GM18861 (cell line): ENCODE measurements at regions not wholly inside any gene's neighbourhood (a gene's known extent, or its start where the extent isn't known, plus 50 kb on each side); places are given as distances from the start of the nearest gene placed in this dataset.

Source experiments
- ATAC-seq: cut with Tn5 transposase; IDR thresholded peaks from one replicate; pipeline ENCODE4 v1.9.1; 2021; ENCODE audit not compliant: unreplicated experiment

DNA sequence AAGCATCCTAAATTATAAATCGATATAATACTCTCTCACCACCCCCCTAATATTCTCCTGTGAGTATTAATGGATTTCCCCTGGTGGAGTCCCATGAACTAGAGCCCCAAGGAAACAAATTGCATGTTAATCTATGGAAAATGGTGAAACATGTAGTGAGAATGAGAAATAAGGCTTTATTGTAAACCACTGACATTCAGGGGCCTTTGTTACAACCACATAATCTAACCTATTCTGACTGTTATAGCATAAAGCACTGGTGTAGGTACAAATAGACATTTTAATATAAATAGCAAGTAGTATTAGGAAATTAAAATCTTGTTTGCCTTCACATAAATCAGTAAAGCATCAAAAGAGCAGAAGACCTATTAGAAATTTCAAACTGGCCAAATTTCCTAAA lies 65.3 kb upstream of the TLK1 start:
- ATAC-seq, result no peak

- no peak for ATAC-seq
Observed at GRCh38 chr2:171225302-171225980, 64.7 kb upstream of the TLK1 start.

- no peak for ATAC-seq
Observed at GRCh38 chr2:171217330-171217729, 56.6 kb upstream of the TLK1 start.

GRCh38 chr2:171216631-171217030 lies 55.9 kb upstream of the TLK1 start:
- no peak for ATAC-seq

DNA sequence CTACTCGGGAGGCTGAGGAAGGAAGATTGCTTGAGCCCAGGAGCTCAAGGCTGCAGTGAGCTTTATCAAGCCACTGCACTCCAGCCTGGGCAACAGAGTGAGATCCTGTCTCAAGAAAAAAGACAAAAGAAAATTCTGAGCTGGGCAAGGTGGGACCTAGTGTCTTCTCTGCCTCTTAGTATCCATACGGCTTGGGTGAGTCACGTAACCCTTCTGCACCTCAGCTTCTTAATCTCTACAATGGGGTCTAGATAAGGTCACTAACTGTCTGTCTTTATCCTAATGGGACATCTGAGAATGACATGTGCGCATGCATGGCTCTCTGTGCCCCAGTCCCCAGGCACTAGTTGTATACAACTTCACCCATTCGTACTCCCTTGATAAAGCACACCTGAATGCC lies 53.4 kb upstream of the TLK1 start:
- ATAC-seq, result no peak

DNA sequence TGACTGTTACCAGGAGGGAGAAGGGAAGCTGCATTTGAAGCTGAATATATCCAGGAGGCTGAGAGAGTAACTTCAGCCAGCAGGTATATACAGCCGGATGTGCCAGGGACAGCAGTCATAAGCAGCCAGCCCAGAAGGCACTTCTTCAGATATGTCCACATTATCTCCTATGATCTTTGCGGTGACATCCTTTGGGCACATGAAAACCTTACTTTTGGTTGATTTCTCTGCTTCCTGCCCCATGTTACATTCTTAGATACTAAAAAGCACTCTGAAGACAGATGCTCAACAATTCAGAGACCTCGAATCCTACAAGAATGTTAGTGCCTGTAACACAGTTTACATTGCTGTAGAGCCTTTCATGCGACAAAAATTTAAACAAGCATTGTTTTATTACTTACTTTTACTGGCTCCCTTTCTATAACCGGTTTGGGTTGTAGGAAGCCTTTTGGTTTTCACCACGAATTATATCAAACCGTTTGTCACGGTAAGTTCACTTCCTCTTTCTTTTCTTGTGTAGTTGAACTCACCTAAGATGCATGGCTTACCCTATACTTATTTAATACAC lies 50.3 kb upstream of the TLK1 start:
- peak; percentile 58 for ATAC-seq
